Tibial nerve (tissue), 4 donors: ENCODE measurements at regions not wholly inside any gene's neighbourhood (a gene's known extent, or its start where the extent isn't known, plus 50 kb on each side); places are given as distances from the start of the nearest gene placed in this dataset.

Experiments used
- EP300 ChIP-seq, 2 donors: sonication (generic); formaldehyde crosslinking; IDR thresholded peaks; one replicate each; pipeline ENCODE4 v1.6.1; 2017; ENCODE audit warnings: antibody characterized with exemption in 2 of 2, mild to moderate bottlenecking in 1 of 2
- TF ChIP-seq, protein P1 (sequence below), 5 experiments: fragments of 200-600 bp in 3 of 5; fragments of 450-650 bp in 2 of 5; sonication (generic) in 3 of 5; IDR thresholded peaks; one replicate each; pipeline ENCODE4 v1.5.1; 2016 to 2019; ENCODE audit warnings: antibody characterized with exemption in 5 of 5, mild to moderate bottlenecking in 3 of 5, moderate library complexity in 2 of 5

DNA sequence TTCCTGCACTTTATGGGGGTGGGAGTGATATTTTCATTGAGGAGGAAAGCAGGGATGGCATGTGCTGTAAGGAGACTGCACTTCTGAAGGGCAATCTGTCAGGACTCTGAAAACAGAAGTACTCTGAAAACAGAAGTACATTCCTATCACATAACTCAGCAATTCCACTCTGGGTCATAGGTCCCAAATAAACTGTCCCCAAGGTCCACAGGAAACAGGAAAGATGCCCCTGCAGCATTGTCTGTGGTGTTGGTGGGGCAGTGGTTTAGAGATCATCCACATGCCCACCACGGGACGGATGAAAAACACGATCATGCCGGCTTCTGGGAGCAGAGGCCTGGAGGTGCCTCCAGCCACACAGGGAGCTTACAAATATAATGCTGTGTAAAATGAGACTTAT is 150.3 kb downstream of the OTOR start:
- TF ChIP-seq, protein P1, sequence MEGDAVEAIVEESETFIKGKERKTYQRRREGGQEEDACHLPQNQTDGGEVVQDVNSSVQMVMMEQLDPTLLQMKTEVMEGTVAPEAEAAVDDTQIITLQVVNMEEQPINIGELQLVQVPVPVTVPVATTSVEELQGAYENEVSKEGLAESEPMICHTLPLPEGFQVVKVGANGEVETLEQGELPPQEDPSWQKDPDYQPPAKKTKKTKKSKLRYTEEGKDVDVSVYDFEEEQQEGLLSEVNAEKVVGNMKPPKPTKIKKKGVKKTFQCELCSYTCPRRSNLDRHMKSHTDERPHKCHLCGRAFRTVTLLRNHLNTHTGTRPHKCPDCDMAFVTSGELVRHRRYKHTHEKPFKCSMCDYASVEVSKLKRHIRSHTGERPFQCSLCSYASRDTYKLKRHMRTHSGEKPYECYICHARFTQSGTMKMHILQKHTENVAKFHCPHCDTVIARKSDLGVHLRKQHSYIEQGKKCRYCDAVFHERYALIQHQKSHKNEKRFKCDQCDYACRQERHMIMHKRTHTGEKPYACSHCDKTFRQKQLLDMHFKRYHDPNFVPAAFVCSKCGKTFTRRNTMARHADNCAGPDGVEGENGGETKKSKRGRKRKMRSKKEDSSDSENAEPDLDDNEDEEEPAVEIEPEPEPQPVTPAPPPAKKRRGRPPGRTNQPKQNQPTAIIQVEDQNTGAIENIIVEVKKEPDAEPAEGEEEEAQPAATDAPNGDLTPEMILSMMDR (IDR thresholded peaks at IDR 0.05): no peak
- TF ChIP-seq EP300 (IDR thresholded peaks at IDR 0.05): no peak
